ENCODE measurements at regions not wholly inside any gene's neighbourhood (a gene's known extent, or its start where the extent isn't known, plus 50 kb on each side); places are given as distances from the start of the nearest gene placed in this dataset.
"Not testable (repeated sequence)": the region's sequence is repeated elsewhere in the genome, so short reads cannot be mapped to it uniquely, and the experiment has no call there.

- Histone ChIP-seq H3K9me3 (no peaks in the 10 kb centered on the region), H3K36me3 (no peaks in the 10 kb centered on the region), H3K4me3 (no peak overlapping the region), H3K4me1 (no peaks in the 10 kb centered on the region), H3K27ac (no peak overlapping the region), H3K27me3 (peaks cover 0 to 5% (median 0%) of the 10 kb centered on the region in 9 donors)
- TF ChIP-seq POLR2A (IDR thresholded peaks at IDR 0.05) (no peak), CTCF (IDR thresholded peaks at IDR 0.05) (no peak)
- no peak for DNase-seq
- no peak for ATAC-seq
- intact Hi-C loops (cut with DNase I): loop anchor here in 2 of 10 donors (10.0 kb wide), 2 partner anchors 416 to 536 kb away; no protein-coding TSS in a partner anchor
- WGBS, 4 donors: 88 to 100% (median 94%) methylated on average over 1 of the region's 1 CpG
Observed at GRCh38 chr6:97508646-97509045, 225.6 kb upstream of the MMS22L start.

GRCh38 chr6:97513260-97513659, 230.2 kb upstream of the MMS22L start:
- H3K27me3 ChIP-seq; DNase-seq; H3K36me3 ChIP-seq; H3K27ac ChIP-seq; H3K4me1 ChIP-seq; intact Hi-C loops (cut with DNase I); H3K4me3 ChIP-seq; ATAC-seq: not testable (repeated sequence)
- H3K9me3 ChIP-seq: peaks cover 0 to 14% (median 0%) of the 10 kb centered on the region in 12 donors

GRCh38 chr6:97524811-97525210, 241.8 kb upstream of the MMS22L start:
- WGBS, 4 donors: 9 to 15% (median 14%) methylated on average over 4 of the region's 4 CpGs
- H3K4me3 ChIP-seq: no peak overlapping the region
- DNase-seq: no peak
- TF ChIP-seq CTCF (IDR thresholded peaks at IDR 0.05): no peak
- TF ChIP-seq POLR2A (IDR thresholded peaks at IDR 0.05): no peak
- peak in 1 of 4 donors; percentile 32 for ATAC-seq
- intact Hi-C loops (cut with DNase I): no loop called here
- H3K36me3 ChIP-seq: no peaks in the 10 kb centered on the region
- H3K4me1 ChIP-seq: no peaks in the 10 kb centered on the region
- no peak overlapping the region for H3K27ac ChIP-seq
- H3K9me3 ChIP-seq: peaks cover 0 to 21% (median 0%) of the 10 kb centered on the region in 12 donors
- H3K27me3 ChIP-seq: no peaks in the 10 kb centered on the region

GRCh38 chr6:97535800-97536199, 252.8 kb upstream of the MMS22L start:
- H3K9me3 ChIP-seq: no peaks in the 10 kb centered on the region
- DNase-seq: no peak
- H3K4me3 ChIP-seq: no peak overlapping the region
- ATAC-seq: no peak
- H3K27ac ChIP-seq: no peak overlapping the region
- no peaks in the 10 kb centered on the region for H3K27me3 ChIP-seq
- 86 to 92% (median 90%) methylated on average over 2 of the region's 2 CpGs for WGBS, 4 donors
- TF ChIP-seq CTCF (IDR thresholded peaks at IDR 0.05): no peak
- TF ChIP-seq POLR2A (IDR thresholded peaks at IDR 0.05): no peak
- no peaks in the 10 kb centered on the region for H3K4me1 ChIP-seq
- intact Hi-C loops (cut with DNase I): no loop called here
- H3K36me3 ChIP-seq: no peaks in the 10 kb centered on the region

GRCh38 chr6:97548354-97548753, 265.3 kb upstream of the MMS22L start:
- no peaks in the 10 kb centered on the region for H3K4me1 ChIP-seq
- H3K9me3 ChIP-seq: peaks cover 0 to 11% (median 0%) of the 10 kb centered on the region in 12 donors
- intact Hi-C loops (cut with DNase I): no loop called here
- H3K36me3 ChIP-seq: no peaks in the 10 kb centered on the region
- no peak for DNase-seq
- 73 to 91% (median 82%) methylated on average over 1 of the region's 1 CpG for WGBS, 4 donors
- H3K4me3 ChIP-seq: no peak overlapping the region
- no peak overlapping the region for H3K27ac ChIP-seq
- H3K27me3 ChIP-seq: no peaks in the 10 kb centered on the region
- TF ChIP-seq POLR2A (IDR thresholded peaks at IDR 0.05) (no peak), CTCF (IDR thresholded peaks at IDR 0.05) (no peak)
- ATAC-seq: no peak
